GM12878 (cell line): ENCODE measurements at regions not wholly inside any gene's neighbourhood (a gene's known extent, or its start where the extent isn't known, plus 50 kb on each side); places are given as distances from the start of the nearest gene placed in this dataset.

Source experiments
- ATAC-seq: fragments of 200-7000 bp; cut with Tn5 transposase; 3 replicates; pipeline ENCODE4 v1.9.1; 2020; ENCODE audit warnings: mild to moderate bottlenecking, moderate library complexity
- BruUV-seq: library from RNA; stranded (reverse); fragments of 400-500 nt; replicated peaks from 2 replicates; lab custom pipeline; 2021; lab: Mats Ljungman, UMichigan
- CTCF ChIA-PET: fragments of 300-600 bp; sonication (Branson Sonifier 250); formaldehyde crosslinking; extraction: SDS; loops from one replicate; lab custom pipeline; 2021; ENCODE audit warnings: inconsistent platforms; lab: Yijun Ruan, JAX
- POLR2A ChIA-PET: fragments of 350-600 bp; formaldehyde crosslinking; extraction: SDS; loops from one replicate; lab custom pipeline; 2021; ENCODE audit warnings: inconsistent platforms; lab: Charles Lee
- RAD21 ChIA-PET: fragments of 300-600 bp; sonication (Branson Sonifier 250); formaldehyde crosslinking; loops from one replicate; lab custom pipeline; 2023; ENCODE audit warnings: antibody characterized with exemption; ENCODE audit not compliant: unreplicated experiment; lab: Charles Lee
- SMC1A ChIA-PET: fragments of 300-600 bp; sonication (Branson Sonifier 250); formaldehyde crosslinking; loops from one replicate; lab custom pipeline; 2023; ENCODE audit not compliant: unreplicated experiment, uncharacterized antibody; lab: Charles Lee
- DNase-seq: peaks from one replicate; pipeline ENCODE4 v3.0.0-alpha.2; 2011; ENCODE audit warnings: low read depth, low spot score
- FAIRE-seq: peaks from 3 replicates; lab custom pipeline; 2011; peaks lifted over from hg19 to GRCh38; lab: Jason Lieb, UNC
- H2AFZ ChIP-seq: 2 replicates; pipeline ENCODE4 v1.6.0; 2011; ENCODE audit warnings: low read depth, low read length, control low read depth; ENCODE audit not compliant: control insufficient read depth
- H3K27ac ChIP-seq: 2 replicates; pipeline ENCODE4 v1.5.1; 2011; ENCODE audit warnings: control low read depth; ENCODE audit not compliant: control insufficient read depth, insufficient read depth
- H3K27me3 ChIP-seq, 2 experiments: replicated peaks in 1 of 2; 2 replicates each; pipeline versions ENCODE4 v1.6.0 to v1.6.1; 2011; ENCODE audit warnings: low read length in 1 of 2; ENCODE audit not compliant: control insufficient read depth in 2 of 2, insufficient read depth in 2 of 2
- H3K36me3 ChIP-seq, 2 experiments: 2 replicates each; pipeline ENCODE4 v1.5.1; 2011; ENCODE audit warnings: low read length in 1 of 2; ENCODE audit not compliant: control insufficient read depth in 2 of 2, insufficient read depth in 2 of 2
- H3K4me1 ChIP-seq: 2 replicates; pipeline ENCODE4 v1.6.1; 2011; ENCODE audit warnings: mild to moderate bottlenecking, low read length, moderate library complexity, mixed read lengths; ENCODE audit not compliant: control insufficient read depth, insufficient read depth
- H3K4me2 ChIP-seq: 2 replicates; pipeline ENCODE4 v1.6.0; 2011; ENCODE audit warnings: control low read depth; ENCODE audit not compliant: control insufficient read depth, insufficient read depth
- H3K4me3 ChIP-seq: fragments of 200-600 bp; sonication (generic); 2 replicates; pipeline ENCODE4 v1.5.1; 2016
- H3K79me2 ChIP-seq: 2 replicates; pipeline ENCODE4 v1.6.0; 2011; ENCODE audit warnings: low read length; ENCODE audit not compliant: control insufficient read depth, insufficient read depth
- H3K9ac ChIP-seq: 2 replicates; pipeline ENCODE4 v1.8.0; 2011; ENCODE audit warnings: low read length, control low read depth, mixed read lengths; ENCODE audit not compliant: control insufficient read depth, insufficient read depth
- H3K9me3 ChIP-seq: replicated peaks from 3 replicates; pipeline ENCODE4 v1.5.1; 2011; ENCODE audit warnings: mild to moderate bottlenecking, low read length; ENCODE audit not compliant: control insufficient read depth, insufficient read depth
- H4K20me1 ChIP-seq: 2 replicates; pipeline ENCODE4 v1.6.0; 2011; ENCODE audit not compliant: control insufficient read depth, insufficient read depth
- ATF2 ChIP-seq: IDR thresholded peaks from 2 replicates; pipeline ENCODE4 v1.6.1; 2012; ENCODE audit warnings: low read length, inconsistent platforms
- BRCA1 ChIP-seq: IDR thresholded peaks from 2 replicates; pipeline ENCODE4 v1.6.1; 2011; ENCODE audit warnings: low read depth, low read length, improper control_type of control experiment
- E2F4 ChIP-seq: IDR thresholded peaks from 2 replicates; pipeline ENCODE4 v1.6.1; 2012; ENCODE audit warnings: low read depth, low read length, improper control_type of control experiment
- EGR1 ChIP-seq, 2 experiments: IDR thresholded peaks; 1 replicate in 1 of 2; 2 replicates in 1 of 2; pipeline ENCODE4 v1.6.1; 2011 to 2012; ENCODE audit warnings: low read depth in 2 of 2, low read length in 2 of 2, borderline replicate concordance in 1 of 2, mild to moderate bottlenecking in 1 of 2, moderate library complexity in 1 of 2
- EZH2 ChIP-seq: IDR thresholded peaks from 2 replicates; pipeline ENCODE4 v1.6.1; 2012; ENCODE audit warnings: low read depth, mild to moderate bottlenecking, control low read depth, inconsistent platforms, low read length, borderline replicate concordance; ENCODE audit not compliant: control insufficient read depth
- IKZF1 ChIP-seq: fragments of 450-650 bp; conservative IDR thresholded peaks from 2 replicates; pipeline ENCODE4 v1.6.1; 2017; ENCODE audit warnings: antibody characterized with exemption, mild to moderate bottlenecking
- MTA3 ChIP-seq: IDR thresholded peaks from 2 replicates; pipeline ENCODE4 v1.6.1; 2012; ENCODE audit warnings: low read length, inconsistent platforms, borderline replicate concordance
- PRDM15 ChIP-seq: fragments of 450-650 bp; formaldehyde crosslinking; IDR thresholded peaks from 2 replicates; pipeline ENCODE4 v1.4.0; 2020; ENCODE audit warnings: mild to moderate bottlenecking, moderate library complexity
- SMC3 ChIP-seq: IDR thresholded peaks from 2 replicates; pipeline ENCODE4 v1.6.1; 2011; ENCODE audit warnings: low read length, improper control_type of control experiment, borderline replicate concordance
- WGBS: methylation state at CpG from one replicate; pipeline ENCODE4 v1.1.6; 2016; ENCODE audit warnings: low lambda C conversion rate; ENCODE audit not compliant: insufficient replicate concordance, insufficient coverage; ENCODE audit errors: missing lambda C conversion rate; 5-methylcytosine and 5-hydroxymethylcytosine counted together
- in situ Hi-C: fragments of 300-500 bp; cut with MboI; formaldehyde crosslinking; loops from 9 replicates; pipeline ENCODE4 v1.14.3; 2018; ENCODE audit warnings: mixed read lengths
- intact Hi-C: fragments of 100-400 bp; cut with micrococcal nuclease; formaldehyde crosslinking; loops from one replicate; pipeline ENCODE4 v1.14.2; 2022; ENCODE audit not compliant: unreplicated experiment

GRCh38 chr4:31442236-31442635 lies 722.1 kb downstream of the PCDH7 start:
- ATAC-seq (peak; percentile 38; the same call in 2 of the 3 replicates), FAIRE-seq (no peak)

More at GRCh38 chr4:31442236-31442635, 722.1 kb downstream of the PCDH7 start:
- no peak overlapping the region for H3K4me3 ChIP-seq
- whole genome bisulfite sequencing, result 49% methylated on average over 11 of the region's 11 CpGs
- no peaks in the 10 kb centered on the region for H3K36me3 ChIP-seq
- POLR2A ChIA-PET, result no interaction called here
- no peaks in the 10 kb centered on the region for H3K27me3 ChIP-seq
- H3K4me1 ChIP-seq, result no peaks in the 10 kb centered on the region
- H3K4me2 ChIP-seq, result no peak overlapping the region
- RAD21 ChIA-PET, result no interaction called here
- SMC1A ChIA-PET, result no interaction called here
- H3K79me2 ChIP-seq, result no peaks in the 10 kb centered on the region
- in situ Hi-C loops (no loop called here), intact Hi-C loops (no loop called here)
- no peaks in the 10 kb centered on the region for H3K9me3 ChIP-seq
- H3K9ac ChIP-seq, result no peak overlapping the region
- no TSS peak for BruUV-seq
- H4K20me1 ChIP-seq, result no peaks in the 10 kb centered on the region
- DNase-seq, result no peak
- no peak overlapping the region for H3K27ac ChIP-seq
- CTCF ChIA-PET, result interaction anchor here (1.1 kb wide), 1 partner anchor 727 kb away, joined by 3 read pairs; no protein-coding TSS in a partner anchor
- H2AFZ ChIP-seq, result no peak overlapping the region
- TF ChIP-seq MTA3 (no peak), SMC3 (no peak), E2F4 (no peak), IKZF1 (no peak), BRCA1 (no peak), EZH2 (no peak), PRDM15 (no peak), EGR1 (IDR thresholded peaks at IDR 0.05; ENCODE audit: borderline replicate concordance in 1 of 2, low read depth in 2 of 2, low read length in 2 of 2) (no peak), ATF2 (no peak)
